ENCODE measurements at regions not wholly inside any gene's neighbourhood (a gene's known extent, or its start where the extent isn't known, plus 50 kb on each side); places are given as distances from the start of the nearest gene placed in this dataset.

GRCh38 chr13:105607426-105607825 is 928.0 kb downstream of the EFNB2 start (continued):
- no peak for TF ChIP-seq ZNF707 (tag by site-specific recombination; IDR thresholded peaks at IDR 0.05)

DNA sequence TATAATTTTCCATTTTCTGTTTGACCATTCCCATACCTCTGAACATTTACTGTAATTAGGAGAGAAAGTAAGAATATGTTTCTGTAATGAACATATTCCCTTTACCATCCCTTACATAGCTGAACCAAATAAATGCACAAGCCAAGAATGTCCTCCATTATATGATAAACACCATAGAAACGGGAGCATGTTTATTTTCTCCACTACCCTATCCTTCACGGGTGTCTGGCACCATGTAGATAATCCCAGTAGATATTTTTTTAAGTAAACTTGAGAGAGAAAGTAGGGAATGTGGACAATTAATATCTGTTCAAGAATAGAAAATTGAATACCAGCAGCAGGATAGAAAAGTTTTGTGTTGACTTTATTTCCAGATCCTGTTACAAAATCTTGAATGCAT is 928.4 kb downstream of the EFNB2 start:
- ChIA-PET POLR2A (no interaction called here), CTCF (interaction anchor here (0.7 kb wide), 1 partner anchor 1724 kb away, joined by 3 read pairs; no protein-coding TSS in a partner anchor)
- Histone ChIP-seq H3K27ac (ENCODE audit: extremely low read depth, low read depth, low read length) (no peak overlapping the region), H3K4me3 (ENCODE audit: low read depth, low read length) (no peak overlapping the region), H3K9me3 (ENCODE audit: control insufficient read depth, insufficient read depth, low read depth, low read length) (no peaks in the 10 kb centered on the region), H3K4me1 (ENCODE audit: control insufficient read depth, insufficient read depth, low read length) (no peaks in the 10 kb centered on the region), H3K36me3 (ENCODE audit: control insufficient read depth in 2 of 2, insufficient read depth in 1 of 2, low read length in 2 of 2) (no peaks in the 10 kb centered on the region)
- TF ChIP-seq SP7 (tag by site-specific recombination; IDR thresholded peaks at IDR 0.05) (no peak), ZNF37A (tag by site-specific recombination; IDR thresholded peaks at IDR 0.05) (no peak), ZNF580 (tag by site-specific recombination; IDR thresholded peaks at IDR 0.05) (no peak), WT1 (tag by site-specific recombination; IDR thresholded peaks at IDR 0.05) (no peak), ZNF426 (tag by site-specific recombination; IDR thresholded peaks at IDR 0.05) (no peak), KLF8 (tag by site-specific recombination; IDR thresholded peaks at IDR 0.05) (no peak), ZNF701 (tag by site-specific recombination; IDR thresholded peaks at IDR 0.05) (no peak), ZNF785 (tag by site-specific recombination; IDR thresholded peaks at IDR 0.05) (no peak), RBAK (tag by site-specific recombination; IDR thresholded peaks at IDR 0.05) (no peak), ZBTB26 (tag by site-specific recombination; optimal IDR thresholded peaks at IDR 0.05) (no peak)
- TF ChIP-seq, protein P1, sequence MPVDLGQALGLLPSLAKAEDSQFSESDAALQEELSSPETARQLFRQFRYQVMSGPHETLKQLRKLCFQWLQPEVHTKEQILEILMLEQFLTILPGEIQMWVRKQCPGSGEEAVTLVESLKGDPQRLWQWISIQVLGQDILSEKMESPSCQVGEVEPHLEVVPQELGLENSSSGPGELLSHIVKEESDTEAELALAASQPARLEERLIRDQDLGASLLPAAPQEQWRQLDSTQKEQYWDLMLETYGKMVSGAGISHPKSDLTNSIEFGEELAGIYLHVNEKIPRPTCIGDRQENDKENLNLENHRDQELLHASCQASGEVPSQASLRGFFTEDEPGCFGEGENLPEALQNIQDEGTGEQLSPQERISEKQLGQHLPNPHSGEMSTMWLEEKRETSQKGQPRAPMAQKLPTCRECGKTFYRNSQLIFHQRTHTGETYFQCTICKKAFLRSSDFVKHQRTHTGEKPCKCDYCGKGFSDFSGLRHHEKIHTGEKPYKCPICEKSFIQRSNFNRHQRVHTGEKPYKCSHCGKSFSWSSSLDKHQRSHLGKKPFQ (tag by site-specific recombination; IDR thresholded peaks at IDR 0.05) = no peak
- TF ChIP-seq, protein P2, sequence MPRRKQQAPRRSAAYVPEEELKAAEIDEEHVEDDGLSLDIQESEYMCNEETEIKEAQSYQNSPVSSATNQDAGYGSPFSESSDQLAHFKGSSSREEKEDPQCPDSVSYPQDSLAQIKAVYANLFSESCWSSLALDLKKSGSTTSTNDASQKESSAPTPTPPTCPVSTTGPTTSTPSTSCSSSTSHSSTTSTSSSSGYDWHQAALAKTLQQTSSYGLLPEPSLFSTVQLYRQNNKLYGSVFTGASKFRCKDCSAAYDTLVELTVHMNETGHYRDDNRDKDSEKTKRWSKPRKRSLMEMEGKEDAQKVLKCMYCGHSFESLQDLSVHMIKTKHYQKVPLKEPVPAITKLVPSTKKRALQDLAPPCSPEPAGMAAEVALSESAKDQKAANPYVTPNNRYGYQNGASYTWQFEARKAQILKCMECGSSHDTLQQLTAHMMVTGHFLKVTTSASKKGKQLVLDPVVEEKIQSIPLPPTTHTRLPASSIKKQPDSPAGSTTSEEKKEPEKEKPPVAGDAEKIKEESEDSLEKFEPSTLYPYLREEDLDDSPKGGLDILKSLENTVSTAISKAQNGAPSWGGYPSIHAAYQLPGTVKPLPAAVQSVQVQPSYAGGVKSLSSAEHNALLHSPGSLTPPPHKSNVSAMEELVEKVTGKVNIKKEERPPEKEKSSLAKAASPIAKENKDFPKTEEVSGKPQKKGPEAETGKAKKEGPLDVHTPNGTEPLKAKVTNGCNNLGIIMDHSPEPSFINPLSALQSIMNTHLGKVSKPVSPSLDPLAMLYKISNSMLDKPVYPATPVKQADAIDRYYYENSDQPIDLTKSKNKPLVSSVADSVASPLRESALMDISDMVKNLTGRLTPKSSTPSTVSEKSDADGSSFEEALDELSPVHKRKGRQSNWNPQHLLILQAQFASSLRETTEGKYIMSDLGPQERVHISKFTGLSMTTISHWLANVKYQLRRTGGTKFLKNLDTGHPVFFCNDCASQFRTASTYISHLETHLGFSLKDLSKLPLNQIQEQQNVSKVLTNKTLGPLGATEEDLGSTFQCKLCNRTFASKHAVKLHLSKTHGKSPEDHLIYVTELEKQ (tag by site-specific recombination; IDR thresholded peaks at IDR 0.05; ENCODE audit: borderline replicate concordance) = no peak
- TF ChIP-seq, protein P3, sequence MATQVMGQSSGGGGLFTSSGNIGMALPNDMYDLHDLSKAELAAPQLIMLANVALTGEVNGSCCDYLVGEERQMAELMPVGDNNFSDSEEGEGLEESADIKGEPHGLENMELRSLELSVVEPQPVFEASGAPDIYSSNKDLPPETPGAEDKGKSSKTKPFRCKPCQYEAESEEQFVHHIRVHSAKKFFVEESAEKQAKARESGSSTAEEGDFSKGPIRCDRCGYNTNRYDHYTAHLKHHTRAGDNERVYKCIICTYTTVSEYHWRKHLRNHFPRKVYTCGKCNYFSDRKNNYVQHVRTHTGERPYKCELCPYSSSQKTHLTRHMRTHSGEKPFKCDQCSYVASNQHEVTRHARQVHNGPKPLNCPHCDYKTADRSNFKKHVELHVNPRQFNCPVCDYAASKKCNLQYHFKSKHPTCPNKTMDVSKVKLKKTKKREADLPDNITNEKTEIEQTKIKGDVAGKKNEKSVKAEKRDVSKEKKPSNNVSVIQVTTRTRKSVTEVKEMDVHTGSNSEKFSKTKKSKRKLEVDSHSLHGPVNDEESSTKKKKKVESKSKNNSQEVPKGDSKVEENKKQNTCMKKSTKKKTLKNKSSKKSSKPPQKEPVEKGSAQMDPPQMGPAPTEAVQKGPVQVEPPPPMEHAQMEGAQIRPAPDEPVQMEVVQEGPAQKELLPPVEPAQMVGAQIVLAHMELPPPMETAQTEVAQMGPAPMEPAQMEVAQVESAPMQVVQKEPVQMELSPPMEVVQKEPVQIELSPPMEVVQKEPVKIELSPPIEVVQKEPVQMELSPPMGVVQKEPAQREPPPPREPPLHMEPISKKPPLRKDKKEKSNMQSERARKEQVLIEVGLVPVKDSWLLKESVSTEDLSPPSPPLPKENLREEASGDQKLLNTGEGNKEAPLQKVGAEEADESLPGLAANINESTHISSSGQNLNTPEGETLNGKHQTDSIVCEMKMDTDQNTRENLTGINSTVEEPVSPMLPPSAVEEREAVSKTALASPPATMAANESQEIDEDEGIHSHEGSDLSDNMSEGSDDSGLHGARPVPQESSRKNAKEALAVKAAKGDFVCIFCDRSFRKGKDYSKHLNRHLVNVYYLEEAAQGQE (tag by site-specific recombination; IDR thresholded peaks at IDR 0.05) = no peak
- TF ChIP-seq, protein P4, sequence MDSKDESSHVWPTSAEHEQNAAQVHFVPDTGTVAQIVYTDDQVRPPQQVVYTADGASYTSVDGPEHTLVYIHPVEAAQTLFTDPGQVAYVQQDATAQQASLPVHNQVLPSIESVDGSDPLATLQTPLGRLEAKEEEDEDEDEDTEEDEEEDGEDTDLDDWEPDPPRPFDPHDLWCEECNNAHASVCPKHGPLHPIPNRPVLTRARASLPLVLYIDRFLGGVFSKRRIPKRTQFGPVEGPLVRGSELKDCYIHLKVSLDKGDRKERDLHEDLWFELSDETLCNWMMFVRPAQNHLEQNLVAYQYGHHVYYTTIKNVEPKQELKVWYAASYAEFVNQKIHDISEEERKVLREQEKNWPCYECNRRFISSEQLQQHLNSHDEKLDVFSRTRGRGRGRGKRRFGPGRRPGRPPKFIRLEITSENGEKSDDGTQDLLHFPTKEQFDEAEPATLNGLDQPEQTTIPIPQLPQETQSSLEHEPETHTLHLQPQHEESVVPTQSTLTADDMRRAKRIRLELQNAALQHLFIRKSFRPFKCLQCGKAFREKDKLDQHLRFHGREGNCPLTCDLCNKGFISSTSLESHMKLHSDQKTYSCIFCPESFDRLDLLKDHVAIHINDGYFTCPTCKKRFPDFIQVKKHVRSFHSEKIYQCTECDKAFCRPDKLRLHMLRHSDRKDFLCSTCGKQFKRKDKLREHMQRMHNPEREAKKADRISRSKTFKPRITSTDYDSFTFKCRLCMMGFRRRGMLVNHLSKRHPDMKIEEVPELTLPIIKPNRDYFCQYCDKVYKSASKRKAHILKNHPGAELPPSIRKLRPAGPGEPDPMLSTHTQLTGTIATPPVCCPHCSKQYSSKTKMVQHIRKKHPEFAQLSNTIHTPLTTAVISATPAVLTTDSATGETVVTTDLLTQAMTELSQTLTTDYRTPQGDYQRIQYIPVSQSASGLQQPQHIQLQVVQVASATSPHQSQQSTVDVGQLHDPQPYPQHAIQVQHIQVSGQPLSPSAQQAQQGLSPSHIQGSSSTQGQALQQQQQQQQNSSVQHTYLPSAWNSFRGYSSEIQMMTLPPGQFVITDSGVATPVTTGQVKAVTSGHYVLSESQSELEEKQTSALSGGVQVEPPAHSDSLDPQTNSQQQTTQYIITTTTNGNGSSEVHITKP (tag by site-specific recombination; IDR thresholded peaks at IDR 0.05) = no peak
- TF ChIP-seq, protein P5, sequence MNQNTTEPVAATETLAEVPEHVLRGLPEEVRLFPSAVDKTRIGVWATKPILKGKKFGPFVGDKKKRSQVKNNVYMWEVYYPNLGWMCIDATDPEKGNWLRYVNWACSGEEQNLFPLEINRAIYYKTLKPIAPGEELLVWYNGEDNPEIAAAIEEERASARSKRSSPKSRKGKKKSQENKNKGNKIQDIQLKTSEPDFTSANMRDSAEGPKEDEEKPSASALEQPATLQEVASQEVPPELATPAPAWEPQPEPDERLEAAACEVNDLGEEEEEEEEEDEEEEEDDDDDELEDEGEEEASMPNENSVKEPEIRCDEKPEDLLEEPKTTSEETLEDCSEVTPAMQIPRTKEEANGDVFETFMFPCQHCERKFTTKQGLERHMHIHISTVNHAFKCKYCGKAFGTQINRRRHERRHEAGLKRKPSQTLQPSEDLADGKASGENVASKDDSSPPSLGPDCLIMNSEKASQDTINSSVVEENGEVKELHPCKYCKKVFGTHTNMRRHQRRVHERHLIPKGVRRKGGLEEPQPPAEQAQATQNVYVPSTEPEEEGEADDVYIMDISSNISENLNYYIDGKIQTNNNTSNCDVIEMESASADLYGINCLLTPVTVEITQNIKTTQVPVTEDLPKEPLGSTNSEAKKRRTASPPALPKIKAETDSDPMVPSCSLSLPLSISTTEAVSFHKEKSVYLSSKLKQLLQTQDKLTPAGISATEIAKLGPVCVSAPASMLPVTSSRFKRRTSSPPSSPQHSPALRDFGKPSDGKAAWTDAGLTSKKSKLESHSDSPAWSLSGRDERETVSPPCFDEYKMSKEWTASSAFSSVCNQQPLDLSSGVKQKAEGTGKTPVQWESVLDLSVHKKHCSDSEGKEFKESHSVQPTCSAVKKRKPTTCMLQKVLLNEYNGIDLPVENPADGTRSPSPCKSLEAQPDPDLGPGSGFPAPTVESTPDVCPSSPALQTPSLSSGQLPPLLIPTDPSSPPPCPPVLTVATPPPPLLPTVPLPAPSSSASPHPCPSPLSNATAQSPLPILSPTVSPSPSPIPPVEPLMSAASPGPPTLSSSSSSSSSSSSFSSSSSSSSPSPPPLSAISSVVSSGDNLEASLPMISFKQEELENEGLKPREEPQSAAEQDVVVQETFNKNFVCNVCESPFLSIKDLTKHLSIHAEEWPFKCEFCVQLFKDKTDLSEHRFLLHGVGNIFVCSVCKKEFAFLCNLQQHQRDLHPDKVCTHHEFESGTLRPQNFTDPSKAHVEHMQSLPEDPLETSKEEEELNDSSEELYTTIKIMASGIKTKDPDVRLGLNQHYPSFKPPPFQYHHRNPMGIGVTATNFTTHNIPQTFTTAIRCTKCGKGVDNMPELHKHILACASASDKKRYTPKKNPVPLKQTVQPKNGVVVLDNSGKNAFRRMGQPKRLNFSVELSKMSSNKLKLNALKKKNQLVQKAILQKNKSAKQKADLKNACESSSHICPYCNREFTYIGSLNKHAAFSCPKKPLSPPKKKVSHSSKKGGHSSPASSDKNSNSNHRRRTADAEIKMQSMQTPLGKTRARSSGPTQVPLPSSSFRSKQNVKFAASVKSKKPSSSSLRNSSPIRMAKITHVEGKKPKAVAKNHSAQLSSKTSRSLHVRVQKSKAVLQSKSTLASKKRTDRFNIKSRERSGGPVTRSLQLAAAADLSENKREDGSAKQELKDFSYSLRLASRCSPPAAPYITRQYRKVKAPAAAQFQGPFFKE (tag by site-specific recombination; IDR thresholded peaks at IDR 0.05; ENCODE audit: borderline replicate concordance) = no peak
